ENCODE measurements at regions not wholly inside any gene's neighbourhood (a gene's known extent, or its start where the extent isn't known, plus 50 kb on each side); places are given as distances from the start of the nearest gene placed in this dataset.

DNA sequence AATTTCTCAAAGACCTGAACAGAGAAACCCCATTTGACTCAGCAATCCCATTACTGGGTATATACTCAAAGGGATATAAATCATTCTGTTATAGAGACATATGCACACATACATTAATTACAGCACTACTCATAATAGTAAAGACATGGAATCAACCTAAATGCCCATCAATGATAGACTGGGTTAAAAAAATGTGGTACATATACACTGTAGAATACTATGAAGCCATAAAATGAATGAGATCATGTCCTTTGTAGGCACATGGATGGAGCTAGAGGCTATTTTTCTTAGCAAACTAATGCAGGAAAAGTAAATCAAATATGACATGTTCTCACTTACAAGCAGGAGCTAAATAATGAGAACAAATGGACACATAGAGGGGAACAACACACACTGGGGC, 303.8 kb downstream of the BTG1 start:
- no peak for DNase-seq

DNA sequence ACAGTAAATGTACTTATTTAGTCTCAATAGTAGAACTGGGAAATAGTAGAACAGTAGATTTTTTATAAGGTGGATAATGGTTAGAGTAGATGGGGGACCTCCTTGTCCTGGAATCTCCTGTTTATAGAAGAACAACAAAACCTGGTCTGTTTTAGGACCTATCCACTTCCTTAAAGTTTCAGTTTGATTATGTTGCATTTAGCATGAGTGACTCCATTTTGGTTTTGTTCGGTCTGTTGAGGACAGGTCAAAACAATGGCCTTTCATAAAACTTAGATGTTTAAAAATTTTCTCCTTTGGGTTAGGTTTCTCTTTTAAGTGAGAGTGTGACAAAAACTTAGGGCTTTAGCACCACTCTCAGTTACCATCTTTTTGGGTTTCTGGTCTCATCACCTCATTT, 308.9 kb downstream of the BTG1 start:
- DNase-seq, result no peak

DNA sequence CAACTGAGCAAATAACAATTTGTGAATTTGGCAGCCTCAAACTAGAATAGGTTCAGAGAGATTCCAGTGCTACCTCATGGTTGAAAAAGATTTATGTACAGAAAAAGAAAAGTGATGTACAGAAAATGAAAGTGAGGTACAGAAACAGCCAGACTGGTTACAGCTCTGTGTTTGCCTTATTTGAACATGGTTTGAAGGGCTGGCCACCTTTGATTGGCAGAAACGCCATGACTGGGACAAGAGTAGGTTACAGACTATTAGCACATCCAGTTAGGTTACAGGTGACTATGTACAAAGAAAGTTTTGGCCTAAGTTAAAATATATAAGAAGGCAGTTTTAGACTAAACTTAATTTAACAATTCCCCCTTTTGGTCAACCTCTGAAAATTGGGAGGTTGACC, 309.4 kb downstream of the BTG1 start:
- DNase-seq, result no peak

DNA sequence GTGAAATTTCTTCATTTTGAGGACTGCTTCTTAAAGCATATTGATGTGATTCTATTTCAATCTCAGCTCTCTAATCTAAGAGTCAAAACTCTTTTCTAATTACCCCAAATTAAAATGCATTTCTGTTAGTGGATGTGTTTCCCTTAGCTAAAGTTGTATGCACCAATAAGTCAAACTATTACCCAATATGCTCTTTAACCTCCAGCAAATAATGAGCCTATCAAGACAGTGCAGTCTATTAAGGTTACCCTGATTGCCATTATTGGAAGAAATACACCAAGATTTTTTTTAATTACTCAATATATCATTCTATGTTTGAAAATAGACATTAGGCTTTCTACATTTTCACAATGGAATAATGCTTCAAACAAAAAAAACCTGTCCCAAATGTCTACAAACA, 310.0 kb downstream of the BTG1 start:
- DNase-seq, result no peak

DNA sequence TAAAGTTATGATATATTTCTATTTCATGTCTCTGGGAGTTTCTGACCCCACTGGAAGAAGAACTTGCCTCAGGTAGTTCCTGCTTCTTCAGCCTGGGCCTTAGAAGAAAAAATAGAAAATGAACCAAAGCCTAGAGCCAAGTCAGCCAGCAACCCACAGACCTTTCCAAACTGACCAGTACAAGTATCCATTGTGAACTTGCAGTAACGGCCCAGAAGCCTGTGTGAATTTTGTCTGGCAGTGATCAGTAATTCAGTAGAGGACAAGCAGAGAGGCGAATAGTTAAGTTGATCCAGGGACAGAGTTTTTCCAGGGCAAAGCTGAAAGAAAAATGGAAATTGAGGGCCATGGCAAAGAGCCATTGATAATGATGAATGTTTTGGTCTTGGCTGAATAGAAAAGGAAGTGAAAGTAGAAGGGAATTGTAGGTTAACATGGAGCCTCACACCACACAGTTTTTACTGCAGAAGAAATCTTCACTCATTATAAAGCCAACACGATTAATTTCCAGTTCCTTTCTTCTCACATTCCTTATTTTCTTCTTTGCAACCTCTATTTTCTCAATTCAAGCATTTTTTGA, 311.8 kb downstream of the BTG1 start:
- no peak for DNase-seq

DNA sequence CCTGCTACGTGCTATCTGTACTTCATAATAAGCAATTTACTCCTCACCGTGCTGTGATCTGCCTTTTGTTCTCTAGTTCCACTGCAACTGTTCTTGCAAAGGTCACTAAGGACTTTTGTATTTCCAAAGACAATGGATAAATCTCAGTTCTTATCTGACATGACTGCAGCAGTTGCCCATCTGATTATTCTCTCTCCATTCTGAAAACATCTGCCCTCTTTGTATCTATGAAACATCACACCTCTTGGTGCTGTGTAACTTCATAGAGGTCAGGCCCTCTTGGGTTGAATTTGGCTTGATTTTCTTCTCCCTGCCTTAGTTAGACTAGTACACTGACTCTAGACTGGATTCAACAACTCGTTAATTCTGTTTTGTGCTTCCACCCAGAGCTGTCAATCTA, 319.6 kb downstream of the BTG1 start:
- no peak for DNase-seq

DNA sequence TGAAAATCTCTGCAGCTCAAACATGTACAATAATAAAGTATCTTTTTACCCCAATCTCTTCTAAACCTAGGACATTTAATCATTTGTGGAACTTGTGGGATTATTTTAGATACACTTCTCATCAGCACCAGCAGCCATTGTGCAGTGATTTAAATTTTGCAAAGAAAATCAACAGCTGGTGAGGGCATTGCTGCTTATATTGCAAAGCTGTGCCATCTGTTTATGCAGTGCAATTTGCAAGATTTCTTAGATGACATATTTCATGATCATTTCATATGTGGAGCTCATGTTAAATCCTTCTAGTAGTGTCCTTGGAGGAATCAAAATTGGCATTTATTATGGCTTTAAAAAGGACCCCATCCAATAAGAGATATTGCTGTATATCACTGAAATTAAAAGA, 320.7 kb downstream of the BTG1 start:
- DNase-seq, result no peak

DNA sequence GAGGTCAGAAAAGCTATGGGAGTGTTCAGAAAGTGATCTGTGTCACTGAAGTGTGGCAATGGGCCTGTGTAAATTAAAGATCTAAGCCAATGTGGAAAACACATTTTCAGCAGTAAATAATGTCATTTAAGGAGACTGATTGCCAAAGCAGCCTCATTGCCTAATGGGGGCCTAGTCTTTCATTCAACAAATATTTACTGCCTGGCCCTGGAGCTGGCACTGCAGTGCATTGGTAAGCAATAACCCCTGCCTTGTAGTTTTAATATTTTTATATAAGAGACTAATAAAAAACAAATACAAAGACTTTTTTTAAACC, 326.6 kb downstream of the BTG1 start:
- no peak for DNase-seq

DNA sequence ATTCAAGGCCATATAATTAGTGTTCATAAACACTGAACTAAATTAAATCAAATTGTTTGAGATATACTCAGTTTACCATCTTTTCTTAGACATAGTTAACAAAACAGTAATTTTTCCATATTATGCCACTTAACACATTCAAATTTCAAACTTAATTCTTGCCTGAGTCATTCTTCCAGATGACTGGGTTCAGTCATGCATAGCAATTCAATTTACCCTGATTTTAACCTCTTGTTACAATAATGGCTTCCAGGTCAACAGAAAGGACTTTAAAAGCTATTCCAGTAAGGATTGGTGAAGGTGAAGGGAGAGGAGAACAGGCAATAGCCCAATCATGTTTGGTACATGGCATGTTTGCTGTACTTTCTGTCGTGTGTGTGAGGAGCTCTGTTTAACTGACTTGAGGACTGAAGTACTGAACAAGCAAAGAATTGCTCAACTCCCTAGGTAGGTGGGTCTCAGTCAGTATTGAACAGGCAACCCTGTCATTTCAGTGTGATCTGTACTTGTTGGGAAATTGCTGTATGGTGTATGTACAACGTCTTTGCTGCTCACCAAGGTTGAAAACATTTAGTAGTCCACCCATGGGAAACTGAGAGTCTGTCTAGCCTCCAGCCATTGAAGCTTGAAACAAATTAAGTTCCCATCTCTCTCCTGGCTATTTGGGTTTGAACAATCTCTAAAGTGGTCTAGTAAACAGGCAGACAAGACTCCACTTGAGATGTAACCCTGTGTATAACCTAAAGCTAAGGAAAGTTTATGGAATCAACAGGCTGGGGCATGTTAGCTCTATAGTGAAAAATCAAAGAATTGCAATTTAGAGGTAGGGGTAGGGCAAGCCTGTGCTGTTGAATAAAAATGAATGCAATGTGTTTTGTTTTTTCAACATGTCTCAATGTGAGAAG, 327.2 kb downstream of the BTG1 start:
- no peak for DNase-seq

DNA sequence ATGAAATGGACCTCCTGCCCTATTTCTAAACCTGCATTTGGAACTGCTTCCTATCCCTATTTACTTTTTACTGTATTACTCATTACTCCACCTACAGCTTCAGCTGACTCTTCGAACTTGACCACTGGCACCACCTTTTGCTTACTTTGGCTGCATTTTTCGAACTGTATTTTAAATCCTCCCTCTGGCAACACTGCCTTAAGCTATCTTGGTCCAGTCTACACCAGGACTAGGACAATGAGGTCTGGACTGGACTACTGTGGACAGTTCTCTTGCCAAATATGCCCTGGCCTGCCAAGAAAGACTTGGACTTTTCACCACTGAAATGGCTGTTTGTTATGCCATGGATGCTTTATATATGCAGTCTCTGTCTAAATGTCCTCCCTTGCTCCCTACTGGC, 328.1 kb downstream of the BTG1 start:
- DNase-seq, result no peak

DNA sequence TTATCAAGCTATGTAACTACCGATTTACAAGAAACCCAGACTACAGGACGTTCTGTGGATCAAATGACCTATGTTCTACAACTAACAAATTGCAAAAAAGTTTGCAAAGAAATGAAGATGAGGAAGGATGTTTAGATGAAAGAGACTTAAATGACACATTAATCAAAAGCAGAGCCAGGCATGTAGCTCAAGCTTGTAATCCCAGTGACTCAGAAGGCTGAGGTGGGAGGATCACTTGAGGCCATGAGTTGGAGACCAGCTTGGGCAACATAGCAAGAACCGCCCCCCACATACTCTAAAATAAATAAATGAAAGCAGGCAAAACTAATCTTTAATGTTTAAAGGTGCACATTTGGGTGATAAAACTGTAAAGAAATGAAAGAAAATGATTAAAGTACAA, 331.9 kb downstream of the BTG1 start:
- DNase-seq, result no peak

DNA sequence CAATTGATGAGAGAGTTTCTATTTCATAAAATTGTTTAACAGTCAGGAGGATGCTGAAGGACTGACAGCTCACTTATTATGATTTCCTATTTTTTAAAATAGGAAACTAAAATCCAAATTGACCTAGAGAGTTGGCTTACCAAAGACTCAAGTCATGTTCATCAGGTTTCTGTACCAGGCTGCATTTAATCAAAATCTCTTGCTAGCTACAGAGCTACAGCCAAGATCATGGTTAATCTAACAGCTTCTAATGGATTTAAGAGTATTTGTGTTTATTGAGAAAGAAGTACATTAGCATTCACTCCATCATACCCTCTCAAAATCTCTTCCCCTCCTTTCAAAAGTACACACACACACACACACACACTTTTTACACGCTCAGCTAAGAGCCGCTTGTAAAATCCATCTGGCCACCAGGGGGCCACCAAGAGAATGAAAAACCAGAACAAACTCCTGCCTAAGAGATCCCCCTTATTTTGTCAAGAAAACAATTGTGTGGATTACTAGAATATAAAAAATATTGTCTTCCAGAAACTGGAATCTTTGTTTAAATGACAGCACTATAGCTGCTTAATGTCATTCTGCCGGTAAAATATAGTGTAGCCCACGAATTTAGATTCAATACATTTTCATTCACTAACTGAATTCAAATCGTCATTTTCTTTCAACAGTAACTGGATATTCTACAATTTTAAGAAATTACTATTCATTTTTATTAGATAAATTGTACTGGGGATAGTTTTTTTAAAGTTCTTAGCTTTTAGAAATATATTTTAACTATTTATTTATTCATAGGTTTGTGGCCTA, 334.0 kb downstream of the BTG1 start:
- peak; percentile 82 for DNase-seq

DNA sequence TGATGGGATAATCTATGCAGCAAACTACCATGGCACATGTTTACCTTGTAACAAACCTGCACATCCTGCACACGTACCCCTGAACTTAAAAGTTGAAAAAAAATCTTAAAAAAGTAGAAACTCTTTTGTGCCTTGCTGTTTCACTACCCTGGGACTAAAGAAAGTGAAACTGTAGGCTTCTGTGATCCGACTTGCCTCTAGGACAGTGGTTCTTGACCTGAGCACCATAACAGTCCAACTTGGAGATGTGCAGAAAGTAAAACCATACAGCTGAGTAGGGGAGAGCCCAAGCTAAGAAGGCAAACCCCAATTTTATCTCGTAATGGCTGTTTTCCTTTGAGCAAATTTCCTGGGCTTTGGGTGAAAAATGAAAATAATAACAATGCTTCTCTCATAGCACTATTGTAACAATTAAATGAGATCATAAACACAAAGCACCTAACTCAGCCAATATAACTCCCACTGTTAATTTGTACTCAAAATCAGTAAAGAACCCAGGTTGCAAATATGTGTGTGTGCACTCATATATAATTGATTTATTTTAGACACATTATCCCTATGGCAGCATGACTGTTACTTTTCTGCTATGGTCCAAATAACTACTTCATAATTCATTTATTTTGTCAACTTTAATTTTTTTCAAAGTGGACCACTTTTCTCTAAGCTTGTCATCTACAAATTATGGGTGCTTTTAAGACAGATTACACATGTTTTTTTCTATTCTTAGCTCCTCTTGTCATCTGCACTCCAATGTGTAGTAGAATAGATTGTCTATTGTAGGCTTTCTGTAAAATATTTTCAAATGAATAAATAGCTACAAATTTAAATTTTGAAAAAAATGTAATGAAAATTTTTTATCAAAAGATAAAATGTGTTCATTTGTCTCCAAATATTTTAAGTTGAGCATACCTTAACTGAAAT, 334.9 kb downstream of the BTG1 start:
- DNase-seq, result no peak

DNA sequence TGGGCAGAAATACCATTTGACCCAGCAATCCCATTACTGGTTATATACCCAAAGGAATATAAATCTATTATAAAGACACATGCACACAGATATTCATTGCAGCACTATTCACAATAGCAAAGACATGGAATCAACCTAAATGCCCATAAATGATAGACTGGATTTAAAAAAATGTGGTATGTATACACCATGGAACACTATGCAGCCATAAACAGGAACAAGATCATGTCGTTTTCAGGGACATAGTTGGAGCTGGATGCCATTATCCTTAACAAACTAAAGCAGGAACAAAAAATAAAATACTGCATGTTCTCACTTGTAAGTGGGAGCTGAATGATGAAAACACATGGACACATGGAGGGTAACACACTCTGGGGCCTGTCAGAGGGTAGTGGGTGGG, 335.6 kb downstream of the BTG1 start:
- DNase-seq, result no peak

DNA sequence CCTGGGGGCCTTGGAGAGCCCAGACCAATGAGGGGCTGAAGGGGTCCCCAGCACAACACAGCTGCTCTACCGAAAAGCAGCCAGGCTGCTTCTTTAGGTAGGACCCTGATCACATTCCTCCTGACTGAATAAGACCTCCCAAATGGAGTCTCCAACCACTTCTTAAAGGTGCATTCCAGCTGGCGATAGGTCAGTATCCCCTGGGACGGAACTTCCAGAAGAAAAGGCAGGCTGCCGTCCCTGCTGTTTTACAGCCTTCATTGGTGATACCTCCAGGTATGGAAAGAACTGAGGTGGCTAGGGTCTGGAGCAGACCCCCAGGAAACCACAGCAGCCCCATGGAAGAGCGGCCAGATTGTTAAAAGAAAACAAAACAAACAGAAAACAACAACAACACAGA, 340.6 kb downstream of the BTG1 start:
- no peak for DNase-seq

DNA sequence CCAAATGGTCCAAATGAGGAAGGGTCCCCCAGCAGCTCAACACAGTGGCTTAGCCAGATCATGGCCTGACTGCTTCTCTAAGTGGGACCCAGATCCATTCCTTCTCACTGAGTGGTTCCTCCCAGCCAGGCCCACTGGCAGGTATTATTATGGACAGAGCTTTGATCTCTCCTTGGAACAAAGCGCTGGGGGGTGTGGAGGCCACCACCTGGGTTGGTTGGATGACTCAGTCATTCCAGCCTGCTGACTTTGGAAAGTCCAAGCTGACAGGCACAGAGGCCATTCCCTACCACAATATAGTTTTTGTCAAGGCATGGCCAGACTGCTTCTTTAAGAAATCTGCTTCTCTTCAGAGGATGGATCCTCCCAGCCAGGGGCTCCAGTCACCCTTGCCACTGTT, 341.1 kb downstream of the BTG1 start:
- DNase-seq, result no peak

DNA sequence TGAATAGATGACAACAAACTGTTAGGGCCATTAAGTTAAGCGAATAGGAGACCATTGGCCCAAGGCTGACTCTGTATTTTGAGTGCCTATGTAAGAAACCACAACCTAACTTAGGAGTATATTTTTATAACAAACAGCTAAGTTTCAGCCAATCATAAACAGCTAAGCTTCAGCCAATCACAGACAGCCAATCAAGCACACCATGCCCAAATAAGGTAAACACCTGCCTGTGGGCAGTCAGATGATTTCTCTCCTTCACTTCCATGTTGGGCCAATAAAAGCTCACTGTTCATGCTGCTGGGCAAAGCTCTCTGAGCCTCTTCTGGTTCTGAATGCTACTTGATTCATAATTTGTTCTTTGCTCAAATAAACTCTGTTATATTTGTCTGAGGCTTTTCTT, 344.6 kb downstream of the BTG1 start:
- DNase-seq, result no peak

DNA sequence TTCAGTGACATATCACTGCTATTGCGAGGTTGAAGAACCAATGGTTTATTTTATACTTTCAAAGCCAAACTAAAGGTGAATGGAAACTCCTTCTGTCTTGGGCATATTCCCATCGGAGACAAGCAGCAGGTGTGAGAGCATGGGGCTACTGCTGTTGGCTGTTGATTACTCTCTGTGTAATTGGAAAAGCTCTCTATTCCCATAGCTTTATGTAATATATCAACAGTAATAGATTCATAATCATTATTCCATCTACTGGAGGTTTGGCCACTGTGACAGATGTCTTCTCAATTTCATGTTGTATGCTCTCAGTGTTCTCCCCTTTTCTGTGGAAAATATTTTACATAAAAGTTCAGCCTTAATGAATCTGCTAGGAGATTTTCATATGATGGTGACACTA, 352.0 kb downstream of the BTG1 start:
- no peak for DNase-seq

DNA sequence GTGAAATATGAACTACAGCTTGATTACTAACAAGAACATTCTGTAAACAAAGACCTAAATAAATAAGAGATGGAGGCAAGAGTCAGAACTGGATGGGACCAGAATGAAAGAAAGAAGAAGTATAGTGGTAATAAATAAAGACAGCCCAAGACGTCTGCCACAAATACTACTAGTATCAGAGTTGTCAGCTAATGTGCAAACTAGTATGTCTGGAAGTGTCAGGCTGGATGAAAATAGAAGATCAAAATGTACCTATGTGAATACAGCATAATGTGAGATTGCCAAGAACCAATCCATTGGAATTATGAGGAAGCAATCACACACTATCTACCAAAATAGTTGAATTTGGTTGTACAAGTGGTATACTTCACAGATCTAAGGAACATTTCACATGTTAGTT, 353.0 kb downstream of the BTG1 start:
- no peak for DNase-seq

DNA sequence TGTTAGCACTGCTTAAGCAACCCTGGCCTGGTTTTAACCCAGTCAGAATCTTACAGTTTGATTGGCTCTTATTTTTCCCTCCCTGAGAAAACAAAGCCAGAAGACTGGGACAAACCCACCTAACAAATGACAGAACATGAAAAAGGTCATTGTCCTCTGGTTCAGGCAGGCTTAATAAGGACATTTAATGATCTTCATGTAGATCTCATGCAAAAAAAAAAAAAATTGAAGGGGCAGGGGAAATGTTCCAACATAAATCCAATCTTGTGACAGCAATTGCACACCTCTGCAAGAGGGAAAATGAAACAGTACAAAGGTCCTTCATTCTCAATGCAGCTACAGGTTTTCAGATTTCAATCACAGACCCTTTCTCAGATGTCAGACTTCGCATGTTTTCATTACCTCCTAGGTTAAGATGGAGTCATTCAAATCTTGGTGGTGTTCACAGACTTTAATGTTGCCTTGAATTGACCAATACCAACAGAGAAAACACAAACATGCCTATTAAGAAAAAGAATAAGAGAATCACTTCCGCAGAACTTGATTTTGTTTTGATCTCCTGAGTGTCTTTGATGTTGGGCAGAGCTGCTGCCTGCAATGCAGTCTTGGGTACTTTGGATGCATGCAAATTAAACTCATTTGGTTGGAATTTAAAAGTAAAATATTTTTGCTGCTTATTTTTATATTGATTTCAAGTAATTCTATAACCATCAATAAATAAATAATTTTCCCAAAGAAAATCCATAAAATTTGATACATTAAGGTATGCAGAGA, 359.0 kb downstream of the BTG1 start:
- DNase-seq, result no peak

DNA sequence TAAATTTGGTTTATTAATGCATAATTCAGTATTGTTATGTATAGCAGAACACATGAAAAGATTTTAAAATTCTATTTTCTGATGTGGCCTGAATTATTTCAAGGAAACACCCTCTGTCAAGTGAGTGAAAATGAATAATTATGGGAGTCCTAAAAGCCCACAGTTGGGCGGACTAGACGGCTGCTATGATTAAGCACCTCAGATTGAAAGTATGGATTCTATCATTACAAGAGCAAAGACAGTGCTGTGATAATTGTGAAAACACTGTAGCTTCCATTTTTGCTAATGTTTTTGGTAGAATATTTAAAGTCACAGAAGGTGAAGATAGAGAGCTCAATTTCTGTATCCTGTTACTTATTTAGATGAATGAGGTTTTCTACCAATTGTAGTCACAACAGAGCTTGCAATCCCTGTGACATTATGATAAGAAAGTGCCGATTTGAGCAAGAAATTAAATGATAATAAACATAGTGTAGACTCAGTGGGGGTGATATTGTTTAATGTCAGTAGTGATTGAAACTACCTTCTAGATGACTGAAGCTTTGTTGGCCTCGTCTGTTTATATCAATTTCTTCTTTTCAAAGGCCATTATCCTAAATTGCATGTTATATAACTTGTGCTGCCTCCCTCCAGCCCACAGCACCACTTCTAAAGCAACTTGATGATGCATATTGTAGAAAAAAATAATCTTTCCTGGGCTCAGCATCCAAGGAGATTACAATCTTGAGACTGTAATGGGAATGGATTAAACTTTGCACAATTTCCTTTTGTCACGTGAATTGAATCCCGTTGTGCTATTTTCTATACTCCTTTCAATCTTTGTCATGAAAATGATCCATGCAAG, 359.8 kb downstream of the BTG1 start:
- DNase-seq, result no peak

Measured in dermis blood vessel endothelial cell (primary cell).